Immature natural killer cell (primary cell): ENCODE measurements at regions not wholly inside any gene's neighbourhood (a gene's known extent, or its start where the extent isn't known, plus 50 kb on each side); places are given as distances from the start of the nearest gene placed in this dataset.
"Not testable (repeated sequence)": the region's sequence is repeated elsewhere in the genome, so short reads cannot be mapped to it uniquely, and the experiment has no call there.

ENCODE experiments used
- DNase-seq, 3 donors: peaks; one replicate each; pipeline ENCODE4 v3.0.0; 2022; ENCODE audit warnings: mixed read lengths in 1 of 3
- H3K27ac Mint-ChIP-seq, 6 donors: one replicate each; pipeline ENCODE4 v1.8.0; 2020; ENCODE audit warnings: mixed read lengths in 6 of 6, mild to moderate bottlenecking in 5 of 6, inconsistent platforms in 4 of 6, moderate library complexity in 3 of 6
- H3K27me3 Mint-ChIP-seq, 3 donors: one replicate each; pipeline ENCODE4 v1.8.0; 2020 to 2021; ENCODE audit warnings: low read depth in 3 of 3, mild to moderate bottlenecking in 3 of 3, mixed read lengths in 3 of 3, moderate library complexity in 3 of 3, inconsistent platforms in 1 of 3
- H3K36me3 Mint-ChIP-seq, 3 donors: one replicate each; pipeline ENCODE4 v1.8.0; 2020; ENCODE audit warnings: mixed read lengths in 3 of 3, inconsistent platforms in 2 of 3, mild to moderate bottlenecking in 2 of 3
- H3K4me1 Mint-ChIP-seq, 2 donors: one replicate each; pipeline ENCODE4 v1.8.0; 2020; ENCODE audit warnings: inconsistent platforms in 2 of 2, mild to moderate bottlenecking in 2 of 2, mixed read lengths in 2 of 2, moderate library complexity in 1 of 2
- H3K4me3 Mint-ChIP-seq, 5 donors: one replicate each; pipeline ENCODE4 v1.8.0; 2020; ENCODE audit warnings: mild to moderate bottlenecking in 5 of 5, mixed read lengths in 5 of 5, inconsistent platforms in 3 of 5, moderate library complexity in 3 of 5
- H3K9me3 Mint-ChIP-seq, 6 donors: one replicate each; pipeline ENCODE4 v1.8.0; 2020; ENCODE audit warnings: mild to moderate bottlenecking in 6 of 6, mixed read lengths in 6 of 6, inconsistent platforms in 4 of 6, moderate library complexity in 3 of 6

DNA sequence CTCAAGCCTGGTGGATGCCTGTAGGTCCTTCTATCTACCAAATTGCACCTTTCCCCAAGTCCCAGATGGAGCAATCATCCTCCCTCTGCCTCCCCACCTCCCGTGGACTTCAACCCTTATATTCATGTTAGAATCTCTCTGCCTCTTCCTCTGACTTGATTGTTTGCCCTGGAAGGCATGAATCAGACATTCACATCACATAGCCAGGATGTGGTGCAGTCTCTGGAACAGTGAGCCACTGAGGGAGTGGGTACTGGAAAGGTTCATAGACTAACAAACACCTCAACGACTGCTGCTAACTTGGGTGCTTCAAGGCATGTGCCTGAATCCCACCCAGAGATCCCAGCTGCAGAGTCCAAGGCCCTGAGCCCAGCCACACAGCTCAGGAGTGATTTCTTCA lies 494.0 kb downstream of the TNS3 start:
- no peak overlapping the region for H3K27ac Mint-ChIP-seq
- H3K9me3 Mint-ChIP-seq: no peaks in the 10 kb centered on the region
- DNase-seq: no peak
- H3K27me3 Mint-ChIP-seq: peaks cover 0 to 7% (median 1%) of the 10 kb centered on the region in 3 donors
- no peaks in the 10 kb centered on the region for H3K36me3 Mint-ChIP-seq
- no peak overlapping the region for H3K4me3 Mint-ChIP-seq
- H3K4me1 Mint-ChIP-seq: no peaks in the 10 kb centered on the region

DNA sequence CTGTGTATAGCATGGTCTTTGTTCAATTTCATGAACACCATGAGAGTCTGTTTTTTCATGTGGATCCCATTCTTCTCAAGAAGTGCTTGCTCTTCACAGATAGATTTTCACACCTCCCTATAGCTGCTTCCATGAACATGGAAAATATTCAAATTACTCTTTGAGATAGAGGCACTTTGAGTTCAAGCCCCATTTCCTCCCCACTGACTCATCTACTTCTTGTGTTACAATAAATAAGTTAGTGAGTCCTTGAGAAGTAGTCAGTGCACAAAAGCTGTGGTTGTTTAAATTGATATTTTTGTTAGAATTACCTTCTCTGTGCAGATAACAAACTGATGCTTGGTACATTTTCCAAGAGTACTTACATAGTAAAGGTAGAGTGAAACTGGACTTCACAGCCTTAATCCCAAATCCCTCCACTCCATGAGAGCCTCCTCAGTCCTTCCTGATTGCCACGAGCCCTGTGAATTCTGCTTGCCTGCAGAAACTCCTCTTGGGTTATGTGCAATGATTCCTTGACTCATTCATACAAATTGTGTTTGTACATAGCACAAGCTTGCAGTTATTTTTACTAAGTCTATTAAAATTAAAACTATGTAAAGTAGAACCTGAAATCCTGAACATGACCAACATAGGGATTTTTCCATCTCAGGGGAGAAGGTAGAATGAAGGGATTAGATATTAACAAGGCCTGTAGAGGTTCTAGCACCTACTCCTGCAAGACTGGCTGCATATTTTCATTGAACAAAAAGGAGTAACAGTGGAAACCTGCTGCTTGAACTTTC lies 496.2 kb downstream of the TNS3 start:
- Mint-ChIP-seq H3K36me3 (no peaks in the 10 kb centered on the region), H3K4me3 (no peak overlapping the region)
- DNase-seq: no peak

DNA sequence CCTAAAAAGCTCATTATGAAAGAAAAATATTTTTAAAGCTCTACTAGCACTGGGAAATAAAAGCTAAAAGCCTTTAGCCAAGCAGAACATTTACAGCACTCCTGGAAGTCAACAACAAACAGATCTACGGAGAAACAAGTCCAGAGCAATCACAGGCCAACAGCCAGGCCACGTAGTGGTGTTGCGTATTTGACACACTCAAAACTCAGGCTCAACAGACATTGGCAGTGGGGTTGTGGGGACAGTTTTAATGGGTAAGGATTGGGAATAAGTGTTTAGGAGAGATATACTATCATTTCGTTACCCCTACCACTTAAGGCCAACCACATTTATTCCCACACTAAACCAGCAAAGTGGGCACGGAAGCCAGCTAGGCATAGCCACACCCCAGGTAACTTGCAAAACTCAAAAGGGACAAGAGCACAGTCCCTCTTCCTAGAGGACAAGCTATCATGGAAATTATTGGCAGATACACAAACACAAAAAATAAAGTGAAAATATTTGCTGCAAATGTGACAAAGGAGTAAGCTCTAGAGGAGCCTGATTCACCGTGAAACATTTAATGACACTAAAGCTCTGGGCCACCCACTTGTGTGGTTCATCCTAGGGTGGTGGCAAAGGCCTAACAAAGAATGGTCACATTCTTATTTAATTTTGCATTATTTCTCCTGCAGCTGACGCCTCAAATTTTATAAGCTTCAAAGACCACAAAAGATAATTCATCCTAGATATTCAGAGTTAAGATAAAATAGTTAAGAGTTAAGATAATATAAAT lies 498.2 kb downstream of the TNS3 start:
- peaks cover 0 to 7% (median 2%) of the 10 kb centered on the region in 3 donors for H3K27me3 Mint-ChIP-seq
- no peaks in the 10 kb centered on the region for H3K36me3 Mint-ChIP-seq
- H3K4me3 Mint-ChIP-seq: no peak overlapping the region
- no peak overlapping the region for H3K27ac Mint-ChIP-seq
- peaks cover 0 to 5% (median 0%) of the 10 kb centered on the region in 6 donors for H3K9me3 Mint-ChIP-seq
- no peak for DNase-seq
- H3K4me1 Mint-ChIP-seq: no peaks in the 10 kb centered on the region

More for the DNA sequence above, 496.2 kb downstream of the TNS3 start:
- no peak overlapping the region for H3K27ac Mint-ChIP-seq
- H3K9me3 Mint-ChIP-seq: no peaks in the 10 kb centered on the region
- no peaks in the 10 kb centered on the region for H3K4me1 Mint-ChIP-seq
- peaks cover 0 to 8% (median 2%) of the 10 kb centered on the region in 3 donors for H3K27me3 Mint-ChIP-seq

DNA sequence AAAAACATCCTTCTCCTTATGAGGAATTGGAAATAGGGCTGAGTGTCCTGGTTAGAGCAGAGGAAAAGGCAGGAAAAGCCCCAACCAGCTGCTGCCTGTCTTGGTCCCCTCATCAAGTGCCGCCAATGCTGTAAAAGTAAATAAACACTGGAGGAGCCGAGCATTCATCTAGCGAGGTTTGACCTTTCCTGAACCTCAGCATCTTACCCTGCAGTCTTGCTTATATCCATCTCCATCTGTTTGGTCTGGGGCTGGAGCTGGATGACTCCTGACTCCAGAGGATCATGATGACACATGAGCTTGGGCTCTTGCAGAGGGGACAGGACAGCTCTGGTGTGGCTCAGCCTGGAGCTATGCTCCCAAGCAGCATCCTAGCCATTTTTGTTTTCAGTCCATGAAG lies 501.1 kb downstream of the TNS3 start:
- peaks cover 0 to 5% (median 0%) of the 10 kb centered on the region in 6 donors for H3K9me3 Mint-ChIP-seq
- H3K4me3 Mint-ChIP-seq: no peak overlapping the region
- no peaks in the 10 kb centered on the region for H3K36me3 Mint-ChIP-seq
- peaks cover 2 to 5% (median 2%) of the 10 kb centered on the region in 3 donors for H3K27me3 Mint-ChIP-seq
- H3K4me1 Mint-ChIP-seq: no peaks in the 10 kb centered on the region
- no peak overlapping the region for H3K27ac Mint-ChIP-seq
- no peak for DNase-seq

DNA sequence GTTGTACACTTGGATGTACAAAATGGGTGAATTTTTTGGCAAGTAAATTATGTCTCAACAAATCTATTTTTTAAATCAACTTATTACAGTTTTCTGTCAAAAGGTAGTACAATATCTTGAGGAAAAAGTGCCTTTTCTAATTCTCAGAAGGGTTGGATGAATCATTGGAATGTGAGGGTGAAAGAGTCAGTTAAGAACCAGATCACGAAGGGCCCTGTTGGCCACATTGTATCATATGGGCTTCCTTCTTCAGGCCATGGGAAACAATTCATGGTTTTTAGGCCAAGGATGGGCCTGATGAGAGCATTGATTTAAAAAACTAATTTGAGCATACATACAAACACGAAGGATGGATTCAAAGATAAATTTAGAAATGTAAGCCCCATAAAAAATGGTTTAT lies 503.7 kb downstream of the TNS3 start:
- H3K4me1 Mint-ChIP-seq: no peaks in the 10 kb centered on the region
- H3K27me3 Mint-ChIP-seq: peaks cover 2 to 5% (median 2%) of the 10 kb centered on the region in 3 donors

DNA sequence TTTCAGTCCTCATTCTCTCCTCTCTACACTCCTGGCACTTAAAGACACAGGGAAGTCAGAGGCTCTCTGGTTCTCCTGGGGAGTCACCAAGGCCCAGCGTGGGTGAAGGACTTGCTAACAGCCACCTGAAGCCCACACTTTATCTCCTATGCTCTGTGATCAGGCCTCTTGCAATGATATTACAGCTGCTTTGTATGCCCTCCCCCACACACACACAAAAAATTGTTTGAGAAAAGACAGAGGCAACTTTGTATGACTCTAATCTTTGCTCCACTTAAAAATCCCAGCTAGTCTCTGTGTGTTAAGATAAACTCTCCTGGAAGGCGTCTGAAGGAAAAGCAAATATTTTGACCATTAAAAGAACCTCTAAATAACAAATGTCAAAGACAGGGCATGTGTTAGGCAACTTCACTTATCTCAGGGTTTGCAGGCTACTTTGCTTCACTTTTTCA lies 507.2 kb downstream of the TNS3 start:
- no peak overlapping the region for H3K4me3 Mint-ChIP-seq
- no peaks in the 10 kb centered on the region for H3K4me1 Mint-ChIP-seq
- peaks cover 0 to 5% (median 0%) of the 10 kb centered on the region in 6 donors for H3K9me3 Mint-ChIP-seq
- peaks cover 0 to 2% (median 0%) of the 10 kb centered on the region in 3 donors for H3K27me3 Mint-ChIP-seq
- H3K27ac Mint-ChIP-seq: no peak overlapping the region
- no peaks in the 10 kb centered on the region for H3K36me3 Mint-ChIP-seq
- no peak for DNase-seq

More for the DNA sequence above, 503.7 kb downstream of the TNS3 start:
- Mint-ChIP-seq H3K27ac (no peak overlapping the region), H3K9me3 (peaks cover 0 to 5% (median 0%) of the 10 kb centered on the region in 6 donors), H3K36me3 (no peaks in the 10 kb centered on the region), H3K4me3 (no peak overlapping the region)
- DNase-seq: no peak

DNA sequence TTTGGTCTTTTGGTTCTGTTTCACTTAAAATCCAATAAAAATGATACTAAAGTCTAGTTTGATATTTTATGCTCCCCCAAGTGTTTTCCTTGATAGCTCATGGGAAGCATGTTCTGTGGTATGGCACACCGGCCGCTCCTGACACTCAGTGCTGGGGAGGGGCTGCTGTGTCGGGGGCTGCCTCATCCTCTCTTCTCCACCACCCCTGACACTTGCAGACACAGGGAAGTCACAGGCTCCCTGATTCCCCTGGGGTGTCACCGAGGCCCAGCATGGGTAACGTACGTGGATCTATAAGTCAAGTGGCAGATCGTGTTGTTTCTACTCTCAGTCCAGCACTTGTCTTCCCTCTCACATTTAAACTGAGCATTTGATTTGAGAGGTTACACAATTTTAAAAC lies 508.6 kb downstream of the TNS3 start:
- H3K36me3 Mint-ChIP-seq: no peaks in the 10 kb centered on the region
- H3K27me3 Mint-ChIP-seq: peaks cover 0 to 2% (median 0%) of the 10 kb centered on the region in 3 donors
- H3K27ac Mint-ChIP-seq: no peak overlapping the region
- H3K9me3 Mint-ChIP-seq: no peaks in the 10 kb centered on the region
- no peak for DNase-seq
- H3K4me3 Mint-ChIP-seq: no peak overlapping the region
- no peaks in the 10 kb centered on the region for H3K4me1 Mint-ChIP-seq

DNA sequence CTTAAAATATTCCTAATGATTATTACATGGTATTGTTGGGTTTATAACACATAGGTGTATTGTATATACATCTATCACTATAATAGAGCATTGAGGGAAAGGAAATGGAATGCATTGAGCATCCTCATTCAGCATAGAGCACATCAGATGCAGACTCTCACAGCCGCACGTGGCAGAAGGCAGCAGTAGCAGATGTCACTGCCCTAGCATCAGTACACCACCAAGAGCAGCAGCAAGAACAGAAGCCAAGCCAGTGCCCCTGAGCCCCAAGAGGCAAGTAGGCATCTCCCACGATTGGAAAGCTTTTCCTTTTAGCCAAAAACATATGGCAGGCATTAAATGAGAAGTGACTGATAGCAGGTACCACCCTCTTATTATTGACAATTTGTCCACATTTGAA lies 510.0 kb downstream of the TNS3 start:
- Mint-ChIP-seq H3K36me3 (no peaks in the 10 kb centered on the region), H3K27me3 (no peaks in the 10 kb centered on the region), H3K4me1 (no peaks in the 10 kb centered on the region), H3K4me3 (no peak overlapping the region), H3K9me3 (no peaks in the 10 kb centered on the region), H3K27ac (no peak overlapping the region)
- no peak for DNase-seq

DNA sequence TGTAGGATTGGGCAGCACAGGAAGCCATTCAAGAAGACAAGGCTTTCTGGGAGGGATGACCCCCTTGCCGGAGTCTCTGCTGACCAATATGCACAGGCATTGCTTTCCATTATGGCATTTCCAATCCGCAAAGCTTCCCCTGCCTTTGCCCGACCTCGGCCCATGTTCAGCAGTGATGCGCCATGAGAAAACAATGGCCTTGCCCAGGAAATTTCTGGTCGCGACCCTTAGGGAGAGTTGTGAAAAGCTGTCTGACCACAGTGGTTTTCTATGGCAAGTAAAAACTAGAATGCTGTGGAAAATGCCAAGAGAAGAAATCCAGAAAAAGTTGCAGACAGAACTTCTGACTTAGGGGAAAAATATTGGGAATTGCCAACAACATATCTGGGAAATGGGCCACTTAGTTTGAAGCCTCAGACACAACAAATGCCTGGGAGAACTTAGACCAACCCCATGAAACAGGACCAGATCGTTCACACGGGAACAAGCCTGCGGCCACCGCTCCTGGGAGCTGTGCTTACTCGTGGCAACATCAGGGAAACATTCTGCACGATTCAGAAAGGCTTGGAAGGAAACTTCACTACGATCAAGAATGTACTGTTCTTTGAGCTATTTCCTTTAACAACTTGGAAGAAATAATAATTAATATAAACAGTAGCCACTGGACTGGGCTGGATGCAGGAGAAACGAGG lies 512.4 kb downstream of the TNS3 start:
- H3K4me1 Mint-ChIP-seq: no peaks in the 10 kb centered on the region
- DNase-seq: no peak
- H3K27me3 Mint-ChIP-seq: no peaks in the 10 kb centered on the region
- peaks cover 0 to 6% (median under 1%) of the 10 kb centered on the region in 6 donors for H3K9me3 Mint-ChIP-seq
- no peaks in the 10 kb centered on the region for H3K36me3 Mint-ChIP-seq
- H3K27ac Mint-ChIP-seq: no peak overlapping the region
- no peak overlapping the region for H3K4me3 Mint-ChIP-seq

DNA sequence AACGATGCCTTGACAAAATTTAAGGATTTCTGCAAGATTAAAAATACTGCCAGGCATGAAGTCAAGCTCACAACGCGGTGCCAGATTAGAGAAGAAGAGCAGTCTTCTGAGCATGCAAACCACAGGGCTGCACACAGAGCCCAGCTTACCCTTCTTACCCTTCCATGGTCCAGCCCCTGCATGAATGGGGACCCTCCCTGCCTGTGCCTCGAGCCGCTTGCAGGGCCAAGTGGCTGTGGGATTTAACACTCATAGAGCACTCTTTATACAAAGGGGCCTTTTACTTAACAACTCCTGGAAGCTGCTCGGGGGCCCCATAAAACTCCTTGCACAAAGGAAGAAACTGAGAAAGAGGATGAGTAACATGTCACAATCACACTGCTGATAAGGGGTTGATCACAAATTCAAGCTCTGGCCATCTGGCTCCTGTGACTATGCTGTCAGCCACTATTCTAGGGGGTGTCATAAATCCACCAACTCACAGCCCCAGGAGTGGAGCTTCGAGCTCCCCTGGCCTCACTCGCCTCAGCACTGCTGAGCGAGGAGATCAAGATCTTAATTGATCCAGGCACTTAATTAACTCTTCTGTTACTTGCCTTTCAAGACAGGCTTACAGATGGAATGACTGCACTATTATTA lies 514.8 kb downstream of the TNS3 start:
- Mint-ChIP-seq H3K27ac (no peak overlapping the region), H3K4me3 (no peak overlapping the region), H3K27me3 (peaks cover under 1 to 2% (median 2%) of the 10 kb centered on the region in 3 donors), H3K4me1 (no peaks in the 10 kb centered on the region), H3K9me3 (peaks cover 0 to 6% (median under 1%) of the 10 kb centered on the region in 6 donors), H3K36me3 (no peaks in the 10 kb centered on the region)
- DNase-seq: no peak

DNA sequence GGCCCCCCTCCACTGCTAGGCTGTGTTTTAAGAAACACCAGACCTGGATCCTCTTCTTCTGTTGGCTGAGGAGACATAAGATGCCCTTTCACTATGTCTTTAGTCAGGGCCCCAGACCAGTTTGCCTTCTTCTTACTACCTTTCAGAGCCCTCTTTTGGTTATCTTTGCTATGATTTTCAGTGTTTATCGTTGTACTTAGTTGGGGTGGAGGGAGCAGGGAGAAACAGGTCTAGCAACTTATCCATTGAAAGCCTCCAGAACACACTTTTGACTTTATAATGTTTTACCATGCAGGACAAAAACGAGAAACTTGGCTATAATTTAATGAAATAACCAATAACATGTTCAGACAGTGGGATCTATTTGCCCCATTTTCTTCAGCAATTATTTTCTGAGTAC lies 525.2 kb downstream of the TNS3 start:
- DNase-seq: no peak
- H3K4me3 Mint-ChIP-seq: no peak overlapping the region
- H3K9me3 Mint-ChIP-seq: peaks cover 1 to 17% (median 4%) of the 10 kb centered on the region in 6 donors
- peaks cover 2 to 3% (median 2%) of the 10 kb centered on the region in 3 donors for H3K27me3 Mint-ChIP-seq
- H3K27ac Mint-ChIP-seq: no peak overlapping the region
- H3K4me1 Mint-ChIP-seq: no peaks in the 10 kb centered on the region
- H3K36me3 Mint-ChIP-seq: peaks cover 0 to 4% (median 0%) of the 10 kb centered on the region in 3 donors

DNA sequence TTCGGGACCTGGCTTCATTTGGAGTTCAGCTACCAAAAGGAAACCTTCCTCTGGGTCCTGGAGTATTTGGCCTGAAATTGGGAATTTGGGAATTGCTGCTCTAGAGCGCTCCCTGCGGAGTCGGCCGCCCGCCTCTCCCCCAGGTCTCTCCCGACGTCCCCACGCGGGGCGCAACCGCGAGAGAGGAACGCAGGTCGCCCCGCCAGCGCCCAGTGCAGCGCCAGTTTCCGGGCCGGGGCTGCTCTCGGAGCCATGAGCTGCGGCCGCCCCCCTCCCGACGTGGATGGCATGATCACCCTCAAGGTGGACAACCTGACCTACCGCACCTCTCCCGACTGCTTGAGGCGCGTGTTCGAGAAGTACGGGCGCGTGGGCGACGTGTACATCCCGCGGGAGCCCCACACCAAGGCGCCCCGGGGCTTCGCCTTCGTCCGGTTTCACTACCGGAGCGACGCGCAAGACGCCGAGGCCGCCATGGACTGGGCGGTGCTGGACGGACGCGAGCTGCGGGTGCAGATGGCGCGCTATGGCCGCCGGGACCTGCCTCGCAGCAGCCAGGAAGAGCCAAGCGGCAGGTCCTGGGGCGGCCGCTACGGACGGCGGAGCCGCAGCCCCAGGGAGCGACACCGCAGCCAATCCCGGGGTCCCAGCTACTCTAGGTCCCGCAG lies 529.2 kb downstream of the TNS3 start:
- peaks cover 1 to 17% (median 6%) of the 10 kb centered on the region in 6 donors for H3K9me3 Mint-ChIP-seq
- DNase-seq, H3K36me3 Mint-ChIP-seq, H3K4me3 Mint-ChIP-seq, H3K27ac Mint-ChIP-seq, H3K4me1 Mint-ChIP-seq, H3K27me3 Mint-ChIP-seq: not testable (repeated sequence)

DNA sequence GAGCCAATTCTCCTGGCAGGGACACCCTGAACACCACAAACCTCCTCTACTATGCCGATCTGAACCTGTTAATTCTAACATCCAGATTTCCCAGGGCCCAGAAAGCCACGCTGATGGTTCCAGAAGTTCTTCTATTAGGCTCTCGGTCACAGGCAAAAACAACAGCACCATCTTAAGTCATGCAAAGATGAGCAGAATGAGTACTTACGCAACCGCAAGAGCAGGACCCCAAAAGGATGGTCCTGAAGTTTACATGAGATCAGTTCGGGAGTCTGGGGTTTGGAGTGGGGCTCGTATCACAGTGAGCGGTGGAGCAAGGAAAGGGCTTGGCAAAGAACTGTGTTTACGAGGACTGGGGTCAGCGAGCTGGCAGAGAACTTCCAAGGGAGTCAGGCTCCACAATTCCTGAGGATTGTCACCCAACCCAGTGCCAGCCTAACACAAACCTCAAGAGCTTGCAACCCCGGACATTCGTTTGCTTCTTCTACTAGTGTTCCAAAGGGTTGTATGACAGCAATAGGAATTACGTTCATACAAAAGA lies 532.6 kb downstream of the TNS3 start:
- Mint-ChIP-seq H3K27me3 (peaks cover 0 to 5% (median 2%) of the 10 kb centered on the region in 3 donors), H3K27ac (no peak overlapping the region)
- DNase-seq: no peak

More for the DNA sequence above, 532.6 kb downstream of the TNS3 start:
- Mint-ChIP-seq H3K36me3 (peaks cover 0 to 4% (median 0%) of the 10 kb centered on the region in 3 donors), H3K9me3 (peaks cover 0 to 10% (median 5%) of the 10 kb centered on the region in 6 donors), H3K4me3 (no peak overlapping the region), H3K4me1 (no peaks in the 10 kb centered on the region)
